KMS-11 (cell line): ENCODE measurements at regions not wholly inside any gene's neighbourhood (a gene's known extent, or its start where the extent isn't known, plus 50 kb on each side); places are given as distances from the start of the nearest gene placed in this dataset.

Experiments
- H2AFZ ChIP-seq: fragments of 200-600 bp; sonication (generic); 2 replicates; pipeline ENCODE4 v1.6.1; 2016; ENCODE audit warnings: antibody characterized with exemption, mixed run types, low read depth
- H3K27ac ChIP-seq: fragments of 200-600 bp; sonication (generic); 2 replicates; pipeline ENCODE4 v1.6.1; 2016; ENCODE audit warnings: mild to moderate bottlenecking, mixed run types
- H3K27me3 ChIP-seq: fragments of 200-600 bp; sonication (generic); 2 replicates; pipeline ENCODE4 v1.6.1; 2017; ENCODE audit warnings: mild to moderate bottlenecking, low read depth, mixed run types, moderate library complexity; ENCODE audit not compliant: insufficient read depth
- H3K36me3 ChIP-seq: fragments of 200-600 bp; sonication (generic); 2 replicates; pipeline ENCODE4 v1.6.1; 2017; ENCODE audit warnings: mild to moderate bottlenecking, mixed run types; ENCODE audit not compliant: insufficient read depth
- H3K4me1 ChIP-seq: fragments of 200-600 bp; sonication (generic); 2 replicates; pipeline ENCODE4 v1.6.1; 2016; ENCODE audit warnings: mild to moderate bottlenecking, low read depth, mixed run types; ENCODE audit not compliant: poor library complexity, severe bottlenecking
- H3K4me2 ChIP-seq: fragments of 200-600 bp; sonication (generic); 2 replicates; pipeline ENCODE4 v1.7.0; 2016; ENCODE audit warnings: mild to moderate bottlenecking, mixed run types
- H3K4me3 ChIP-seq: fragments of 200-600 bp; sonication (generic); IDR thresholded peaks from 2 replicates; pipeline ENCODE4 v1.6.1; 2017; ENCODE audit warnings: low read depth, low read length, mixed read lengths; ENCODE audit not compliant: insufficient read depth
- H3K79me2 ChIP-seq: fragments of 200-600 bp; sonication (generic); 2 replicates; pipeline ENCODE4 v1.6.1; 2016; ENCODE audit warnings: low read depth, mixed run types; ENCODE audit not compliant: insufficient read depth
- H3K9ac ChIP-seq: fragments of 200-600 bp; sonication (generic); 2 replicates; pipeline ENCODE4 v1.6.1; 2016; ENCODE audit warnings: mild to moderate bottlenecking, mixed run types
- H4K20me1 ChIP-seq: fragments of 200-600 bp; sonication (generic); 2 replicates; pipeline ENCODE4 v1.6.1; 2016; ENCODE audit warnings: mild to moderate bottlenecking, mixed run types; ENCODE audit not compliant: insufficient read depth
- CTCF ChIP-seq: fragments of 200-600 bp; sonication (generic); conservative IDR thresholded peaks from 2 replicates; pipeline ENCODE4 v1.6.1; 2017; ENCODE audit warnings: low read depth, mild to moderate bottlenecking, antibody characterized with exemption, low read length, moderate library complexity, mixed read lengths

GRCh38 chr21:35420656-35421055 is 371.6 kb upstream of the RUNX1 start:
- Histone ChIP-seq H3K4me3 (no peak overlapping the region), H3K4me1 (no peaks in the 10 kb centered on the region), H3K27ac (no peak overlapping the region), H3K79me2 (no peaks in the 10 kb centered on the region), H3K9ac (no peak overlapping the region), H3K27me3 (no peaks in the 10 kb centered on the region), H3K36me3 (no peaks in the 10 kb centered on the region), H2AFZ (no peak overlapping the region), H4K20me1 (no peaks in the 10 kb centered on the region), H3K4me2 (no peak overlapping the region)
- TF ChIP-seq CTCF, result no peak

- no peaks in the 10 kb centered on the region for H3K27me3 ChIP-seq
- no peak overlapping the region for H3K9ac ChIP-seq
- TF ChIP-seq CTCF, result no peak
- no peak overlapping the region for H3K4me3 ChIP-seq
- H3K4me2 ChIP-seq, result no peak overlapping the region
- no peaks in the 10 kb centered on the region for H4K20me1 ChIP-seq
- no peak overlapping the region for H3K27ac ChIP-seq
- no peaks in the 10 kb centered on the region for H3K36me3 ChIP-seq
- H3K79me2 ChIP-seq, result no peaks in the 10 kb centered on the region
- no peaks in the 10 kb centered on the region for H3K4me1 ChIP-seq
- no peak overlapping the region for H2AFZ ChIP-seq
Measured at GRCh38 chr21:35417762-35418161, 368.7 kb upstream of the RUNX1 start.

GRCh38 chr21:35416866-35417489 is 367.9 kb upstream of the RUNX1 start:
- Histone ChIP-seq H3K27ac (no peak overlapping the region), H3K79me2 (no peaks in the 10 kb centered on the region), H3K4me2 (no peak overlapping the region), H2AFZ (no peak overlapping the region), H3K27me3 (no peaks in the 10 kb centered on the region), H3K36me3 (no peaks in the 10 kb centered on the region), H3K4me1 (no peaks in the 10 kb centered on the region), H4K20me1 (no peaks in the 10 kb centered on the region), H3K9ac (no peak overlapping the region), H3K4me3 (no peak overlapping the region)
- no peak for TF ChIP-seq CTCF

GRCh38 chr21:35414507-35415139 is 365.5 kb upstream of the RUNX1 start:
- no peaks in the 10 kb centered on the region for H4K20me1 ChIP-seq
- no peaks in the 10 kb centered on the region for H3K4me1 ChIP-seq
- no peaks in the 10 kb centered on the region for H3K79me2 ChIP-seq
- H3K27me3 ChIP-seq, result no peaks in the 10 kb centered on the region
- H2AFZ ChIP-seq, result no peak overlapping the region
- no peak overlapping the region for H3K27ac ChIP-seq
- H3K9ac ChIP-seq, result no peak overlapping the region
- no peak overlapping the region for H3K4me3 ChIP-seq
- no peak for TF ChIP-seq CTCF
- H3K4me2 ChIP-seq, result no peak overlapping the region
- no peaks in the 10 kb centered on the region for H3K36me3 ChIP-seq
